ENCODE measurements at regions not wholly inside any gene's neighbourhood (a gene's known extent, or its start where the extent isn't known, plus 50 kb on each side); places are given as distances from the start of the nearest gene placed in this dataset.
A peak's percentile ranks its signal among the peaks of the same experiment; 100 is the strongest.

GRCh38 chr6:63058601-63059000, 152.7 kb upstream of the FKBP1C start:
- no peaks in the 10 kb centered on the region for H3K4me1 ChIP-seq (replicated peaks in 1 of 4; ENCODE audit: control insufficient read depth in 3 of 4, insufficient read depth in 4 of 4, low read length in 3 of 4)
- H3K4me2 ChIP-seq (ENCODE audit: insufficient read depth in 1 of 2, low read depth in 2 of 2, low read length in 2 of 2), result peak overlapping the region in 1 of 2 experiments; percentile 7; a peak in 1 of 4 replicates
- no peaks in the 10 kb centered on the region for H4K20me1 ChIP-seq (replicated peaks in 1 of 2; ENCODE audit: control insufficient read depth in 1 of 2, insufficient read depth in 2 of 2, low read length in 2 of 2)
- no peak overlapping the region for H2BK120ac ChIP-seq (replicated peaks; ENCODE audit: low read depth, low read length)
- ChIA-PET POLR2A (ENCODE audit: partially characterized antibody) (no interaction called here), CTCF (ENCODE audit: partially characterized antibody) (no interaction called here)
- H3K36me3 ChIP-seq (ENCODE audit: control insufficient read depth in 2 of 4, insufficient read depth in 4 of 4, low read length in 3 of 4), result no peaks in the 10 kb centered on the region
- no peak overlapping the region for H3K4ac ChIP-seq (replicated peaks; ENCODE audit: insufficient read length, low read depth, low read length)
- H3K4me3 ChIP-seq (ENCODE audit: extremely low read depth in 1 of 4, insufficient read depth in 2 of 4, low read depth in 3 of 4, low read length in 4 of 4), result no peak overlapping the region
- no peak overlapping the region for H3K27ac ChIP-seq (ENCODE audit: low read depth, low read length)
- DNase-seq (ENCODE audit: low read depth in 1 of 2, low spot score in 2 of 2) (no peak), FAIRE-seq (peak; percentile 74)
- TF ChIP-seq ATF2 (IDR thresholded peaks at IDR 0.05; ENCODE audit: low read length), result no peak
- TF ChIP-seq ZNF274 (IDR thresholded peaks at IDR 0.05; ENCODE audit: borderline replicate concordance, extremely low read depth, low read length), result no peak
- TF ChIP-seq CBX8 (IDR thresholded peaks at IDR 0.05; ENCODE audit: borderline replicate concordance, low read depth, low read length), result no peak
- TF ChIP-seq SIX5 (IDR thresholded peaks at IDR 0.05; ENCODE audit: low read depth, low read length), result peak; percentile 64
- TF ChIP-seq YY1 (IDR thresholded peaks at IDR 0.05; ENCODE audit: low read depth, low read length), result peak; percentile 75; the same call in 1 of the 2 replicates
- no peak for TF ChIP-seq EZH2 (IDR thresholded peaks at IDR 0.05; ENCODE audit: low read depth, low read length, severe bottlenecking)
- peak; percentile 45; the same call in 1 of the 2 replicates for TF ChIP-seq CEBPB (IDR thresholded peaks at IDR 0.05; ENCODE audit: low read depth, low read length)
- TF ChIP-seq SAP30 (IDR thresholded peaks at IDR 0.05; ENCODE audit: insufficient read depth, insufficient replicate concordance, low read length), result no peak
- no peak for TF ChIP-seq SRF (IDR thresholded peaks at IDR 0.05; ENCODE audit: low read depth, low read length)
- no peak for TF ChIP-seq TAF7 (optimal IDR thresholded peaks at IDR 0.05; ENCODE audit: borderline replicate concordance, low read depth, low read length)
- TF ChIP-seq HDAC6 (IDR thresholded peaks at IDR 0.05; ENCODE audit: low read depth, low read length), result no peak
- TF ChIP-seq POLR2AphosphoS5 (IDR thresholded peaks at IDR 0.05; ENCODE audit: low read depth, low read length), result no peak
- H3K18ac ChIP-seq (ENCODE audit: extremely low read depth, low read length), result no peak overlapping the region
- H3K79me1 ChIP-seq (ENCODE audit: low read depth, low read length), result no peaks in the 10 kb centered on the region
- H4K8ac ChIP-seq (ENCODE audit: extremely low read depth, insufficient read depth, low read length), result no peak overlapping the region
- no peak overlapping the region for H2BK12ac ChIP-seq (ENCODE audit: low read depth, low read length)
- no peaks in the 10 kb centered on the region for H3K79me2 ChIP-seq (ENCODE audit: control insufficient read depth in 1 of 2, insufficient read depth in 2 of 2, low read length in 2 of 2)
- H2BK15ac ChIP-seq (ENCODE audit: low read length), result no peak overlapping the region
- H4K5ac ChIP-seq (ENCODE audit: insufficient read length, low read depth, low read length), result no peak overlapping the region
- no peak overlapping the region for H3K14ac ChIP-seq (ENCODE audit: insufficient read length)
- H3K9ac ChIP-seq (replicated peaks in 1 of 4; ENCODE audit: extremely low read depth in 1 of 4, low read depth in 3 of 4, low read length in 3 of 4), result no peak overlapping the region
- no peak overlapping the region for H2BK20ac ChIP-seq (ENCODE audit: low read length)
- no peak overlapping the region for H2AK5ac ChIP-seq (ENCODE audit: low read depth, low read length)
- no peak overlapping the region for H2BK5ac ChIP-seq (ENCODE audit: low read depth, low read length)
- H3K27me3 ChIP-seq (replicated peaks in 1 of 4; ENCODE audit: control insufficient read depth in 3 of 4, extremely low read depth in 1 of 4, insufficient read depth in 3 of 4, low read length in 3 of 4), result no peaks in the 10 kb centered on the region
- no peak overlapping the region for H3K56ac ChIP-seq (replicated peaks; ENCODE audit: insufficient read length, low read depth, low read length)
- no peak overlapping the region for H4K91ac ChIP-seq (replicated peaks; ENCODE audit: insufficient read length, low read length)
- WGBS, 2 experiments (ENCODE audit: extremely low coverage in 1 of 2, insufficient coverage in 1 of 2, insufficient read length in 1 of 2, insufficient replicate concordance in 2 of 2, low coverage in 1 of 2, low lambda C conversion rate in 2 of 2, missing lambda C conversion rate in 1 of 2), result 46% methylated on average over 2 of the region's 2 CpGs; no CpG with 5 or more reads in 1 of the 2 experiments
- H3K9me3 ChIP-seq (ENCODE audit: insufficient read depth in 2 of 2, low read depth in 1 of 2, low read length in 1 of 2), result peaks cover 9 to 15% of the 10 kb centered on the region in 2 experiments
- H2AFZ ChIP-seq (ENCODE audit: low read length), result peak overlapping the region; percentile 99
- H3K23ac ChIP-seq (ENCODE audit: insufficient read length), result no peak overlapping the region
- no peaks in the 10 kb centered on the region for H3K23me2 ChIP-seq (ENCODE audit: low read depth, low read length)
